PC-3 (cell line): ENCODE measurements at regions not wholly inside any gene's neighbourhood (a gene's known extent, or its start where the extent isn't known, plus 50 kb on each side); places are given as distances from the start of the nearest gene placed in this dataset.
A peak's percentile ranks its signal among the peaks of the same experiment; 100 is the strongest.

Experiments
- ATAC-seq: fragments of 200-7000 bp; cut with Tn5 transposase; 2 replicates; pipeline ENCODE4 v1.9.1; 2020; ENCODE audit warnings: mild to moderate bottlenecking, moderate library complexity
- BruUV-seq: library from RNA; stranded (reverse); fragments of 400-500 nt; replicated peaks from 2 replicates; lab custom pipeline; 2021; lab: Mats Ljungman, UMichigan
- CTCF ChIA-PET: fragments of 300-600 bp; sonication (Branson Sonifier 250); formaldehyde crosslinking; loops from one replicate; lab custom pipeline; 2022; ENCODE audit warnings: antibody characterized with exemption; lab: Charles Lee
- POLR2A ChIA-PET: fragments of 300-600 bp; sonication (Branson Sonifier 250); formaldehyde crosslinking; loops from one replicate; lab custom pipeline; 2022; ENCODE audit warnings: antibody characterized with exemption; ENCODE audit not compliant: unreplicated experiment; lab: Charles Lee
- DNase-seq: peaks from one replicate; pipeline ENCODE4 v3.0.0-alpha.2; 2015
- H2AFZ ChIP-seq: fragments of 300-600 bp; sonication (generic); 2 replicates; pipeline ENCODE4 v1.6.0; 2016; ENCODE audit warnings: antibody characterized with exemption, low read length
- H3F3A ChIP-seq: fragments of 300-600 bp; sonication (generic); one replicate; pipeline ENCODE4 v1.6.0; 2017; ENCODE audit warnings: antibody characterized with exemption, low read length, control low read depth, mild to moderate bottlenecking; ENCODE audit not compliant: unreplicated experiment
- H3K27ac ChIP-seq: fragments of 300-600 bp; sonication (generic); 2 replicates; pipeline ENCODE4 v1.5.1; 2016; ENCODE audit warnings: mild to moderate bottlenecking, low read length
- H3K27me3 ChIP-seq: fragments of 300-600 bp; sonication (generic); 2 replicates; pipeline ENCODE4 v1.6.1; 2016; ENCODE audit warnings: low read length, mixed read lengths
- H3K36me3 ChIP-seq: fragments of 300-600 bp; sonication (generic); 2 replicates; pipeline ENCODE4 v1.6.1; 2016; ENCODE audit warnings: low read depth, mixed run types, low read length, mixed read lengths
- H3K4me1 ChIP-seq: fragments of 300-600 bp; sonication (generic); 2 replicates; pipeline ENCODE4 v1.5.1; 2016; ENCODE audit warnings: low read length; ENCODE audit not compliant: insufficient read depth
- H3K4me2 ChIP-seq: fragments of 300-600 bp; sonication (generic); 2 replicates; pipeline ENCODE4 v1.6.0; 2016; ENCODE audit warnings: low read length
- H3K4me3 ChIP-seq: fragments of 300-600 bp; sonication (generic); 2 replicates; pipeline ENCODE4 v1.5.1; 2016; ENCODE audit warnings: mild to moderate bottlenecking, low read length, mixed read lengths
- H3K79me2 ChIP-seq: fragments of 300-600 bp; sonication (generic); 2 replicates; pipeline ENCODE4 v1.6.1; 2017; ENCODE audit warnings: low read length, mixed read lengths
- H3K9ac ChIP-seq: fragments of 300-600 bp; sonication (generic); 2 replicates; pipeline ENCODE4 v1.6.0; 2016; ENCODE audit warnings: mild to moderate bottlenecking, low read length
- H3K9me2 ChIP-seq: fragments of 300-600 bp; sonication (generic); replicated peaks from 2 replicates; pipeline ENCODE4 v1.6.1; 2016; ENCODE audit warnings: mixed run types, low read length, mixed read lengths
- H3K9me3 ChIP-seq: fragments of 300-600 bp; sonication (generic); 2 replicates; pipeline ENCODE4 v1.6.1; 2016; ENCODE audit warnings: low read length, mixed read lengths
- H4K20me1 ChIP-seq: fragments of 300-600 bp; sonication (generic); 2 replicates; pipeline ENCODE4 v1.6.1; 2016; ENCODE audit warnings: low read length, mixed read lengths
- CTCF ChIP-seq: fragments of 300-600 bp; sonication (generic); conservative IDR thresholded peaks from 2 replicates; pipeline ENCODE4 v1.5.1; 2017; ENCODE audit warnings: antibody characterized with exemption, low read depth, mild to moderate bottlenecking, low read length
- EZH2 ChIP-seq: fragments of 300-600 bp; sonication (generic); IDR thresholded peaks from one replicate; pipeline ENCODE4 v1.6.1; 2017; ENCODE audit warnings: antibody characterized with exemption, mild to moderate bottlenecking, low read length; ENCODE audit not compliant: unreplicated experiment
- EZH2phosphoT487 ChIP-seq: fragments of 300-600 bp; sonication (generic); IDR thresholded peaks from 2 replicates; pipeline ENCODE4 v1.6.1; 2018; ENCODE audit warnings: mild to moderate bottlenecking, antibody characterized with exemption, low read length, borderline replicate concordance
- intact Hi-C: fragments of 100-400 bp; cut with micrococcal nuclease; formaldehyde crosslinking; loops from 2 replicates; pipeline ENCODE4 v1.9.0; 2023

- no TSS peak for BruUV-seq
- no peaks in the 10 kb centered on the region for H3K9me2 ChIP-seq
- ChIA-PET CTCF (no interaction called here), POLR2A (no interaction called here)
- ATAC-seq (no peak), DNase-seq (no peak)
- H3K9ac ChIP-seq, result no peak overlapping the region
- H4K20me1 ChIP-seq, result no peaks in the 10 kb centered on the region
- no peaks in the 10 kb centered on the region for H3K4me1 ChIP-seq
- H2AFZ ChIP-seq, result 0 out of 2 replicates have a peak overlapping the region, but pooled peaks have one; percentile 17
- no peaks in the 10 kb centered on the region for H3K27me3 ChIP-seq
- H3K9me3 ChIP-seq, result no peaks in the 10 kb centered on the region
- no peak overlapping the region for H3K27ac ChIP-seq
- H3K79me2 ChIP-seq, result no peaks in the 10 kb centered on the region
- TF ChIP-seq EZH2phosphoT487 (no peak), EZH2 (no peak), CTCF (no peak)
- intact Hi-C loops, result no loop called here
- no peak overlapping the region for H3K4me3 ChIP-seq
- H3K4me2 ChIP-seq, result no peak overlapping the region
- H3K36me3 ChIP-seq, result no peaks in the 10 kb centered on the region
- H3F3A ChIP-seq, result no peaks in the 10 kb centered on the region
These were observed 98.6 kb downstream of the MRPS30 start for GRCh38 chr5:44907396-44907795.

- no peaks in the 10 kb centered on the region for H3K79me2 ChIP-seq
- no peak overlapping the region for H2AFZ ChIP-seq
- no peaks in the 10 kb centered on the region for H4K20me1 ChIP-seq
- no peak overlapping the region for H3K9ac ChIP-seq
- H3K27me3 ChIP-seq, result no peaks in the 10 kb centered on the region
- no peak overlapping the region for H3K4me2 ChIP-seq
- no peaks in the 10 kb centered on the region for H3K36me3 ChIP-seq
- no peaks in the 10 kb centered on the region for H3K4me1 ChIP-seq
- ATAC-seq, result no peak
- no peak overlapping the region for H3K4me3 ChIP-seq
- no peaks in the 10 kb centered on the region for H3K9me2 ChIP-seq
- DNase-seq, result no peak
- TF ChIP-seq EZH2, result no peak
- TF ChIP-seq CTCF, result no peak
- TF ChIP-seq EZH2phosphoT487, result no peak
- no peaks in the 10 kb centered on the region for H3F3A ChIP-seq
- CTCF ChIA-PET, result no interaction called here
- intact Hi-C loops, result no loop called here
- POLR2A ChIA-PET, result no interaction called here
- H3K9me3 ChIP-seq, result no peaks in the 10 kb centered on the region
- no peak overlapping the region for H3K27ac ChIP-seq
- no TSS peak for BruUV-seq
These were observed 100.3 kb downstream of the MRPS30 start for GRCh38 chr5:44909004-44909403.

- no peak overlapping the region for H3K4me2 ChIP-seq
- H3K27ac ChIP-seq, result no peak overlapping the region
- no peaks in the 10 kb centered on the region for H3F3A ChIP-seq
- no peak for DNase-seq
- BruUV-seq, result no TSS peak
- H3K9me3 ChIP-seq, result no peaks in the 10 kb centered on the region
- ChIA-PET CTCF (no interaction called here), POLR2A (no interaction called here)
- ATAC-seq, result no peak
- H3K9me2 ChIP-seq, result no peaks in the 10 kb centered on the region
- no peaks in the 10 kb centered on the region for H3K27me3 ChIP-seq
- H2AFZ ChIP-seq, result no peak overlapping the region
- no peaks in the 10 kb centered on the region for H3K4me1 ChIP-seq
- intact Hi-C loops, result no loop called here
- TF ChIP-seq EZH2 (no peak), EZH2phosphoT487 (no peak), CTCF (no peak)
- H3K4me3 ChIP-seq, result no peak overlapping the region
- H4K20me1 ChIP-seq, result no peaks in the 10 kb centered on the region
- no peaks in the 10 kb centered on the region for H3K79me2 ChIP-seq
- no peak overlapping the region for H3K9ac ChIP-seq
- H3K36me3 ChIP-seq, result no peaks in the 10 kb centered on the region
These were observed 102.8 kb downstream of the MRPS30 start for GRCh38 chr5:44911501-44911900.
